GM20431 (cell line): ENCODE measurements at regions not wholly inside any gene's neighbourhood (a gene's known extent, or its start where the extent isn't known, plus 50 kb on each side); places are given as distances from the start of the nearest gene placed in this dataset.
"Not testable (repeated sequence)": the region's sequence is repeated elsewhere in the genome, so short reads cannot be mapped to it uniquely, and the experiment has no call there.

ENCODE experiments used
- in situ Hi-C: fragments of 300-500 bp; cut with MseI, MboI; formaldehyde crosslinking; loops from one replicate; pipeline ENCODE4 v1.15.0; 2020; ENCODE audit warnings: low sequenced_read_pairs; ENCODE audit not compliant: unreplicated experiment

- in situ Hi-C loops, result no loop called here
Observed at GRCh38 chr3:182118066-182118465, 406.3 kb downstream of the SOX2 start.

GRCh38 chr3:182121401-182121800 lies 409.7 kb downstream of the SOX2 start:
- in situ Hi-C loops, result no loop called here

GRCh38 chr3:182122779-182123178 lies 411.1 kb downstream of the SOX2 start:
- in situ Hi-C loops, result no loop called here

- in situ Hi-C loops, result no loop called here
Observed at GRCh38 chr3:182124187-182124586, 412.5 kb downstream of the SOX2 start.

- in situ Hi-C loops, result no loop called here
Observed at GRCh38 chr3:182124716-182125115, 413.0 kb downstream of the SOX2 start.

GRCh38 chr3:182129740-182130139 lies 418.0 kb downstream of the SOX2 start:
- in situ Hi-C loops, result no loop called here

- in situ Hi-C loops, result no loop called here
Observed at GRCh38 chr3:182133752-182134151, 422.0 kb downstream of the SOX2 start.

- in situ Hi-C loops, result no loop called here
Observed at GRCh38 chr3:182135056-182135455, 423.3 kb downstream of the SOX2 start.

GRCh38 chr3:182136008-182136910 lies 424.5 kb downstream of the SOX2 start:
- in situ Hi-C loops, result no loop called here

GRCh38 chr3:182138393-182138792 lies 426.7 kb downstream of the SOX2 start:
- in situ Hi-C loops, result no loop called here

- in situ Hi-C loops, result no loop called here
Observed at GRCh38 chr3:182139627-182140357, 428.1 kb downstream of the SOX2 start.

GRCh38 chr3:182142928-182143327 lies 431.2 kb downstream of the SOX2 start:
- in situ Hi-C loops, result no loop called here

GRCh38 chr3:182143903-182144302 lies 432.2 kb downstream of the SOX2 start:
- in situ Hi-C loops, result no loop called here

GRCh38 chr3:182148360-182148759 lies 436.6 kb downstream of the SOX2 start:
- in situ Hi-C loops, result no loop called here

GRCh38 chr3:182149594-182149993 lies 437.9 kb downstream of the SOX2 start:
- in situ Hi-C loops, result no loop called here

GRCh38 chr3:182156326-182156725 lies 444.6 kb downstream of the SOX2 start:
- in situ Hi-C loops, result not testable (repeated sequence)

- in situ Hi-C loops, result no loop called here
Observed at GRCh38 chr3:182165234-182165633, 453.5 kb downstream of the SOX2 start.

GRCh38 chr3:182172534-182172933 lies 460.8 kb downstream of the SOX2 start:
- in situ Hi-C loops, result no loop called here

- in situ Hi-C loops, result no loop called here
Observed at GRCh38 chr3:182178488-182179200, 466.9 kb downstream of the SOX2 start.

GRCh38 chr3:182179631-182180030 lies 467.9 kb downstream of the SOX2 start:
- in situ Hi-C loops, result no loop called here
